ENCODE measurements at regions not wholly inside any gene's neighbourhood (a gene's known extent, or its start where the extent isn't known, plus 50 kb on each side); places are given as distances from the start of the nearest gene placed in this dataset.

- Histone ChIP-seq H3K36me3 (ENCODE audit: insufficient read depth, low read length) (no peaks in the 10 kb centered on the region), H3K4me2 (ENCODE audit: insufficient read depth, low read length) (no peak overlapping the region), H3K79me2 (ENCODE audit: insufficient read depth, low read length) (no peaks in the 10 kb centered on the region), H3K4me3 (ENCODE audit: insufficient read depth, low read length) (no peak overlapping the region), H3K27me3 (ENCODE audit: insufficient read depth, low read length) (no peaks in the 10 kb centered on the region), H3K9me3 (ENCODE audit: low read depth, low read length) (no peaks in the 10 kb centered on the region), H2AFZ (ENCODE audit: low read length) (no peak overlapping the region), H4K20me1 (ENCODE audit: insufficient read depth, low read length) (no peaks in the 10 kb centered on the region), H3K4me1 (ENCODE audit: insufficient read depth, low read length) (no peaks in the 10 kb centered on the region), H3K27ac (ENCODE audit: low read depth, low read length) (no peak overlapping the region)
- no peak for TF ChIP-seq CTCF (IDR thresholded peaks at IDR 0.05; ENCODE audit: extremely low read depth, low read depth, low read length)
- DNase-seq (ENCODE audit: insufficient read length, low spot score, missing footprints): no peak
Measured at GRCh38 chr15:87145696-87146095, 1066.0 kb downstream of the AGBL1 start.

GRCh38 chr15:87144775-87145174 is 1065.1 kb downstream of the AGBL1 start:
- no peaks in the 10 kb centered on the region for H4K20me1 ChIP-seq (ENCODE audit: insufficient read depth, low read length)
- no peaks in the 10 kb centered on the region for H3K36me3 ChIP-seq (ENCODE audit: insufficient read depth, low read length)
- H3K79me2 ChIP-seq (ENCODE audit: insufficient read depth, low read length): no peaks in the 10 kb centered on the region
- no peaks in the 10 kb centered on the region for H3K27me3 ChIP-seq (ENCODE audit: insufficient read depth, low read length)
- no peak overlapping the region for H2AFZ ChIP-seq (ENCODE audit: low read length)
- H3K9me3 ChIP-seq (ENCODE audit: low read depth, low read length): no peaks in the 10 kb centered on the region
- H3K4me3 ChIP-seq (ENCODE audit: insufficient read depth, low read length): no peak overlapping the region
- no peak overlapping the region for H3K4me2 ChIP-seq (ENCODE audit: insufficient read depth, low read length)
- TF ChIP-seq CTCF (IDR thresholded peaks at IDR 0.05; ENCODE audit: extremely low read depth, low read depth, low read length): no peak
- no peaks in the 10 kb centered on the region for H3K4me1 ChIP-seq (ENCODE audit: insufficient read depth, low read length)
- no peak overlapping the region for H3K27ac ChIP-seq (ENCODE audit: low read depth, low read length)
- no peak for DNase-seq (ENCODE audit: insufficient read length, low spot score, missing footprints)

GRCh38 chr15:87142096-87142495 is 1062.4 kb downstream of the AGBL1 start:
- H4K20me1 ChIP-seq (ENCODE audit: insufficient read depth, low read length): no peaks in the 10 kb centered on the region
- TF ChIP-seq CTCF (IDR thresholded peaks at IDR 0.05; ENCODE audit: extremely low read depth, low read depth, low read length): no peak
- H3K4me3 ChIP-seq (ENCODE audit: insufficient read depth, low read length): no peak overlapping the region
- DNase-seq (ENCODE audit: insufficient read length, low spot score, missing footprints): no peak
- H3K36me3 ChIP-seq (ENCODE audit: insufficient read depth, low read length): no peaks in the 10 kb centered on the region
- no peak overlapping the region for H2AFZ ChIP-seq (ENCODE audit: low read length)
- no peaks in the 10 kb centered on the region for H3K4me1 ChIP-seq (ENCODE audit: insufficient read depth, low read length)
- H3K27me3 ChIP-seq (ENCODE audit: insufficient read depth, low read length): no peaks in the 10 kb centered on the region
- H3K79me2 ChIP-seq (ENCODE audit: insufficient read depth, low read length): no peaks in the 10 kb centered on the region
- H3K27ac ChIP-seq (ENCODE audit: low read depth, low read length): no peak overlapping the region
- H3K4me2 ChIP-seq (ENCODE audit: insufficient read depth, low read length): no peak overlapping the region
- H3K9me3 ChIP-seq (ENCODE audit: low read depth, low read length): no peaks in the 10 kb centered on the region

- no peak for DNase-seq (ENCODE audit: insufficient read length, low spot score, missing footprints)
- no peak for TF ChIP-seq CTCF (IDR thresholded peaks at IDR 0.05; ENCODE audit: extremely low read depth, low read depth, low read length)
- Histone ChIP-seq H3K4me1 (ENCODE audit: insufficient read depth, low read length) (no peaks in the 10 kb centered on the region), H3K36me3 (ENCODE audit: insufficient read depth, low read length) (no peaks in the 10 kb centered on the region), H3K4me2 (ENCODE audit: insufficient read depth, low read length) (no peak overlapping the region), H3K9me3 (ENCODE audit: low read depth, low read length) (no peaks in the 10 kb centered on the region), H3K27me3 (ENCODE audit: insufficient read depth, low read length) (no peaks in the 10 kb centered on the region), H3K27ac (ENCODE audit: low read depth, low read length) (no peak overlapping the region), H4K20me1 (ENCODE audit: insufficient read depth, low read length) (no peaks in the 10 kb centered on the region), H2AFZ (ENCODE audit: low read length) (no peak overlapping the region), H3K79me2 (ENCODE audit: insufficient read depth, low read length) (no peaks in the 10 kb centered on the region), H3K4me3 (ENCODE audit: insufficient read depth, low read length) (no peak overlapping the region)
Measured at GRCh38 chr15:87135109-87135508, 1055.4 kb downstream of the AGBL1 start.

All from osteoblast (primary cell).